H54 (cell line): ENCODE measurements at regions not wholly inside any gene's neighbourhood (a gene's known extent, or its start where the extent isn't known, plus 50 kb on each side); places are given as distances from the start of the nearest gene placed in this dataset.

Source experiments
- DNase-seq: peaks from one replicate; pipeline ENCODE4 v3.0.0; 2011; ENCODE audit warnings: low spot score, mixed read lengths; ENCODE audit not compliant: insufficient read length
- FAIRE-seq: peaks from 3 replicates; lab custom pipeline; 2011; peaks lifted over from hg19 to GRCh38; lab: Jason Lieb, UNC
- POLR2A ChIP-seq: IDR thresholded peaks from 2 replicates; pipeline ENCODE4 v1.6.1; 2011; ENCODE audit warnings: low read depth, mild to moderate bottlenecking, low read length

- TF ChIP-seq POLR2A: no peak
- FAIRE-seq (no peak), DNase-seq (no peak)
Measured at GRCh38 chr17:69819316-69820087, 255.5 kb upstream of the KCNJ16 start.

- no peak for DNase-seq
Measured at GRCh38 chr17:69820876-69821473, 254.1 kb upstream of the KCNJ16 start.

GRCh38 chr17:69822314-69822875 is 252.6 kb upstream of the KCNJ16 start:
- DNase-seq: no peak
- no peak for TF ChIP-seq POLR2A
- FAIRE-seq: no peak

More at GRCh38 chr17:69820876-69821473, 254.1 kb upstream of the KCNJ16 start:
- TF ChIP-seq POLR2A: no peak
- FAIRE-seq: no peak

- peak; percentile 88 for FAIRE-seq
- no peak for TF ChIP-seq POLR2A
- DNase-seq: no peak
Measured at GRCh38 chr17:69828087-69828486, 246.9 kb upstream of the KCNJ16 start.

GRCh38 chr17:69834494-69834893 is 240.5 kb upstream of the KCNJ16 start:
- no peak for TF ChIP-seq POLR2A
- DNase-seq (no peak), FAIRE-seq (peak; percentile 20)

GRCh38 chr17:69851736-69852135 is 223.3 kb upstream of the KCNJ16 start:
- FAIRE-seq (no peak), DNase-seq (no peak)
- no peak for TF ChIP-seq POLR2A

- FAIRE-seq (peak; percentile 61), DNase-seq (no peak)
- TF ChIP-seq POLR2A: no peak
Measured at GRCh38 chr17:69853541-69854224, 221.3 kb upstream of the KCNJ16 start.

GRCh38 chr17:69854225-69854780 is 220.7 kb upstream of the KCNJ16 start:
- no peak for TF ChIP-seq POLR2A
- FAIRE-seq (no peak), DNase-seq (no peak)

GRCh38 chr17:69856946-69857345 is 218.1 kb upstream of the KCNJ16 start:
- no peak for TF ChIP-seq POLR2A
- FAIRE-seq: no peak
- DNase-seq: no peak

GRCh38 chr17:69857412-69857835 is 217.6 kb upstream of the KCNJ16 start:
- no peak for TF ChIP-seq POLR2A
- FAIRE-seq (peak; percentile 98), DNase-seq (no peak)

GRCh38 chr17:69858460-69858859 is 216.6 kb upstream of the KCNJ16 start:
- no peak for FAIRE-seq

GRCh38 chr17:69860142-69860680 is 214.8 kb upstream of the KCNJ16 start:
- FAIRE-seq: no peak
- TF ChIP-seq POLR2A: no peak
- DNase-seq: no peak

More at GRCh38 chr17:69858460-69858859, 216.6 kb upstream of the KCNJ16 start:
- TF ChIP-seq POLR2A: no peak
- no peak for DNase-seq

GRCh38 chr17:69864462-69864861 is 210.6 kb upstream of the KCNJ16 start:
- no peak for TF ChIP-seq POLR2A
- DNase-seq: no peak
- no peak for FAIRE-seq
